ENCODE measurements at regions not wholly inside any gene's neighbourhood (a gene's known extent, or its start where the extent isn't known, plus 50 kb on each side); places are given as distances from the start of the nearest gene placed in this dataset.

- Histone ChIP-seq H3K36me3 (no peaks in the 10 kb centered on the region), H3K27me3 (no peaks in the 10 kb centered on the region), H3K4me1 (peaks cover 0 to 16% (median 5%) of the 10 kb centered on the region in 4 donors), H3K4me3 (no peak overlapping the region), H3K9me3 (no peaks in the 10 kb centered on the region), H3K27ac (no peak overlapping the region)
- TF ChIP-seq CTCF (IDR thresholded peaks at IDR 0.05) = no peak
- intact Hi-C loops (cut with DNase I; ENCODE audit: low total_unique reads) = no loop called here
- DNase-seq = no peak
Measured at GRCh38 chr10:4033341-4033896, 248.4 kb upstream of the KLF6 start.

GRCh38 chr10:4029866-4030265, 244.9 kb upstream of the KLF6 start:
- TF ChIP-seq CTCF (IDR thresholded peaks at IDR 0.05) = no peak
- H3K36me3 ChIP-seq = no peaks in the 10 kb centered on the region
- no peak overlapping the region for H3K4me3 ChIP-seq
- no peaks in the 10 kb centered on the region for H3K27me3 ChIP-seq
- intact Hi-C loops (cut with DNase I; ENCODE audit: low total_unique reads) = no loop called here
- DNase-seq = no peak
- no peaks in the 10 kb centered on the region for H3K9me3 ChIP-seq
- H3K4me1 ChIP-seq = peaks cover 0 to 8% (median 5%) of the 10 kb centered on the region in 4 donors
- no peak overlapping the region for H3K27ac ChIP-seq

- intact Hi-C loops (cut with DNase I; ENCODE audit: low total_unique reads) = no loop called here
- H3K27me3 ChIP-seq = no peaks in the 10 kb centered on the region
- no peak overlapping the region for H3K4me3 ChIP-seq
- TF ChIP-seq CTCF (IDR thresholded peaks at IDR 0.05) = no peak
- no peaks in the 10 kb centered on the region for H3K9me3 ChIP-seq
- no peaks in the 10 kb centered on the region for H3K36me3 ChIP-seq
- no peak for DNase-seq
- H3K4me1 ChIP-seq = no peaks in the 10 kb centered on the region
- no peak overlapping the region for H3K27ac ChIP-seq
Measured at GRCh38 chr10:4028854-4029583, 244.0 kb upstream of the KLF6 start.

GRCh38 chr10:4028027-4028471, 243.0 kb upstream of the KLF6 start:
- no peak for TF ChIP-seq CTCF (IDR thresholded peaks at IDR 0.05)
- no peak for DNase-seq
- Histone ChIP-seq H3K9me3 (no peaks in the 10 kb centered on the region), H3K4me3 (no peak overlapping the region), H3K36me3 (no peaks in the 10 kb centered on the region), H3K4me1 (no peaks in the 10 kb centered on the region), H3K27ac (no peak overlapping the region), H3K27me3 (no peaks in the 10 kb centered on the region)
- intact Hi-C loops (cut with DNase I; ENCODE audit: low total_unique reads) = no loop called here

GRCh38 chr10:4025339-4025738, 240.3 kb upstream of the KLF6 start:
- no peaks in the 10 kb centered on the region for H3K9me3 ChIP-seq
- H3K27ac ChIP-seq = no peak overlapping the region
- no peaks in the 10 kb centered on the region for H3K4me1 ChIP-seq
- H3K27me3 ChIP-seq = no peaks in the 10 kb centered on the region
- TF ChIP-seq CTCF (IDR thresholded peaks at IDR 0.05) = no peak
- no peak for DNase-seq
- H3K36me3 ChIP-seq = no peaks in the 10 kb centered on the region
- intact Hi-C loops (cut with DNase I; ENCODE audit: low total_unique reads) = no loop called here
- no peak overlapping the region for H3K4me3 ChIP-seq
